ENCODE measurements at regions not wholly inside any gene's neighbourhood (a gene's known extent, or its start where the extent isn't known, plus 50 kb on each side); places are given as distances from the start of the nearest gene placed in this dataset.
"Not testable (repeated sequence)": the region's sequence is repeated elsewhere in the genome, so short reads cannot be mapped to it uniquely, and the experiment has no call there.

DNA sequence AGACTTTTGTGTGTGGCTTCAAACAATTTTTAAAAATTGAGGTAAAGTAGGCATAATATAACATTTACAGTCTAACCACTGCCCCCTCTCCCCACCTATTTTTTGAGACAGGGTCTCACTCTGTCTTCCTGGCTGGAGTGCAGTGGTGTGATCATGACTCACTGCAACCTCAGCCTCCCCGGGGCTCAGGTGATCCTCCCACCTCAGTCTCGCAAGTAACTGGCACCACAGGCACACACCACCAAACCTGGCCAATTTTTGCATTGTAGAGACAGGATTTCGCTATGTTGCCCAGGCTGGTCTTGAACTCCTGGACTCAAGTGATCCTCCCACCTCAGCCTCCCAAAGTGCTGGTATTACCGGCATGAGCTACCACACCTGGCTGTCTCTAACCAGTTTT lies 161.8 kb downstream of the GOSR1 start:
- DNase-seq (ENCODE audit: low spot score); H3K36me3 ChIP-seq (ENCODE audit: insufficient read depth, low read length); BruUV-seq (replicated peaks); H3K4me2 ChIP-seq (ENCODE audit: low read length); H3K79me2 ChIP-seq (ENCODE audit: insufficient read depth, low read depth, low read length); H3K4me1 ChIP-seq (ENCODE audit: insufficient read depth, low read length, poor library complexity, severe bottlenecking); H4K20me1 ChIP-seq (ENCODE audit: insufficient read depth, low read length); H3K9me3 ChIP-seq (ENCODE audit: low read length); CTCF ChIA-PET (ENCODE audit: unreplicated experiment); H3K4me3 ChIP-seq (ENCODE audit: low read depth, low read length, poor library complexity, severe bottlenecking); intact Hi-C loops (cut with micrococcal nuclease; ENCODE audit: unreplicated experiment); H3K9me2 ChIP-seq (ENCODE audit: insufficient read depth, low read length); H2AFZ ChIP-seq (ENCODE audit: low read length); POLR2A ChIA-PET; H3K27ac ChIP-seq (ENCODE audit: low read depth, low read length, poor library complexity, severe bottlenecking): not testable (repeated sequence)

DNA sequence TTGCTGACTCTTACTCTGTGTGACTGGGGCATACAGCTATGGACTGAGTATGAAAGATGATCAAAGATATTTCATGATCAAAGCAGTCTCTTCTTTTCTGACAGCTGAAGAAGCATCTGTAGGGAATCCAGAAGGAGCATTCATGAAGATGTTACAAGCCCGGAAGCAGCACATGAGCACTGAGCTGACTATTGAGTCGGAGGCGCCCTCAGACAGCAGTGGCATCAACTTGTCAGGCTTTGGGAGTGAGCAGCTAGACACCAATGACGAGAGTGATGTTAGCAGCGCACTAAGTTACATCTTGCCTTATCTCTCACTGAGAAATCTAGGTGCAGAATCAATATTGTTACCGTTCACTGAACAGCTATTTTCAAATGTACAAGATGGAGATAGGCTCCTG lies 154.4 kb downstream of the GOSR1 start:
- not testable (repeated sequence) for H4K20me1 ChIP-seq (ENCODE audit: insufficient read depth, low read length); H3K4me1 ChIP-seq (ENCODE audit: insufficient read depth, low read length, poor library complexity, severe bottlenecking); BruUV-seq (replicated peaks)

DNA sequence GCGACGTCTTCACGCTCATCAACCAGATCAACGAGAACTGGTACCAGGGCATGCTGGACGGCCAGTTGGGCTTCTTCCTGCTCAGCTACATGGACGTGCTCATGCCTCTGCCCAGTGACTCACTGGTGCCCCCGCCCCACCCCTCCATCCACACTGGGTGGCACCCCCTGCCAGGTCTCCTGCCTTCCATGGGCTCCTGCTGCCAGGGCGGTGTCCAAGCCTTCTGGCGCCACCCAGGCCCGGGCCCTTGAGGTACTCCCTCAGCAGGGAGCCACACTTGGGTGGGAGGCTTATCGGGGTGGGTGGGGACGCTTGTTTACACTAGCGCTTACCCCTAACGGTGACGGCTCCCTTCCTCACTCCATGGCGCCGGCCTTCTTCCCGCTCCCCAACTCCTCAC lies 148.2 kb downstream of the GOSR1 start:
- DNase-seq (ENCODE audit: low spot score); H3K4me2 ChIP-seq (ENCODE audit: low read length); H4K20me1 ChIP-seq (ENCODE audit: insufficient read depth, low read length); CTCF ChIA-PET (ENCODE audit: unreplicated experiment); BruUV-seq (replicated peaks); H2AFZ ChIP-seq (ENCODE audit: low read length); POLR2A ChIA-PET; H3K4me3 ChIP-seq (ENCODE audit: low read depth, low read length, poor library complexity, severe bottlenecking); H3K27ac ChIP-seq (ENCODE audit: low read depth, low read length, poor library complexity, severe bottlenecking); H3K9me2 ChIP-seq (ENCODE audit: insufficient read depth, low read length); H3K79me2 ChIP-seq (ENCODE audit: insufficient read depth, low read depth, low read length); H3K4me1 ChIP-seq (ENCODE audit: insufficient read depth, low read length, poor library complexity, severe bottlenecking); H3K36me3 ChIP-seq (ENCODE audit: insufficient read depth, low read length); H3K9me3 ChIP-seq (ENCODE audit: low read length); intact Hi-C loops (cut with micrococcal nuclease; ENCODE audit: unreplicated experiment): not testable (repeated sequence)

More for the DNA sequence above, 154.4 kb downstream of the GOSR1 start:
- H3K36me3 ChIP-seq (ENCODE audit: insufficient read depth, low read length); H3K27ac ChIP-seq (ENCODE audit: low read depth, low read length, poor library complexity, severe bottlenecking); POLR2A ChIA-PET; H3K9me2 ChIP-seq (ENCODE audit: insufficient read depth, low read length); H3K4me3 ChIP-seq (ENCODE audit: low read depth, low read length, poor library complexity, severe bottlenecking); DNase-seq (ENCODE audit: low spot score); intact Hi-C loops (cut with micrococcal nuclease; ENCODE audit: unreplicated experiment); H3K4me2 ChIP-seq (ENCODE audit: low read length); H3K9me3 ChIP-seq (ENCODE audit: low read length); H2AFZ ChIP-seq (ENCODE audit: low read length); CTCF ChIA-PET (ENCODE audit: unreplicated experiment); H3K79me2 ChIP-seq (ENCODE audit: insufficient read depth, low read depth, low read length): not testable (repeated sequence)

DNA sequence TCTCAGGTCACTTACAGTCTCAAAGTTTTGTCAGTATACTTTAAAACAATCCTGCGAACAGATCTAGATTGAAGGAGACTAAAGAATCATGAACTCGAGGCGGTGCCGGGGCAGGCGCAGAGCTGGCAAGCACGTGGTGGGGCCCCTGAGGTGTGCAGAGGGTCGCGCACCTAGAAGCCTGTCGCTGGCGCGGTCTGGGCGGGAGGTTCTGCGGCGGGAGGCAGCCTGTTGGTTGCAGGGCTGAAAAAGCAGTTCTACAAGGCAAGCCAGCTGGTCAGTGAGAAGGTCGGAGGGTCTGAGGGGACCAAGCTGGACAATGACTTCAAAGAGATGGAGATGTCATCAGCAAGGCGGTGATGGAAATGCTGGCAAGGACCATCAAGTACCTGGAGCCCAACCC lies 147.0 kb downstream of the GOSR1 start:
- H4K20me1 ChIP-seq (ENCODE audit: insufficient read depth, low read length); H3K27ac ChIP-seq (ENCODE audit: low read depth, low read length, poor library complexity, severe bottlenecking); H3K36me3 ChIP-seq (ENCODE audit: insufficient read depth, low read length); H3K9me3 ChIP-seq (ENCODE audit: low read length); H3K4me3 ChIP-seq (ENCODE audit: low read depth, low read length, poor library complexity, severe bottlenecking); BruUV-seq (replicated peaks); DNase-seq (ENCODE audit: low spot score); H2AFZ ChIP-seq (ENCODE audit: low read length); H3K4me2 ChIP-seq (ENCODE audit: low read length); H3K9me2 ChIP-seq (ENCODE audit: insufficient read depth, low read length); POLR2A ChIA-PET; H3K4me1 ChIP-seq (ENCODE audit: insufficient read depth, low read length, poor library complexity, severe bottlenecking); H3K79me2 ChIP-seq (ENCODE audit: insufficient read depth, low read depth, low read length); CTCF ChIA-PET (ENCODE audit: unreplicated experiment); intact Hi-C loops (cut with micrococcal nuclease; ENCODE audit: unreplicated experiment): not testable (repeated sequence)

DNA sequence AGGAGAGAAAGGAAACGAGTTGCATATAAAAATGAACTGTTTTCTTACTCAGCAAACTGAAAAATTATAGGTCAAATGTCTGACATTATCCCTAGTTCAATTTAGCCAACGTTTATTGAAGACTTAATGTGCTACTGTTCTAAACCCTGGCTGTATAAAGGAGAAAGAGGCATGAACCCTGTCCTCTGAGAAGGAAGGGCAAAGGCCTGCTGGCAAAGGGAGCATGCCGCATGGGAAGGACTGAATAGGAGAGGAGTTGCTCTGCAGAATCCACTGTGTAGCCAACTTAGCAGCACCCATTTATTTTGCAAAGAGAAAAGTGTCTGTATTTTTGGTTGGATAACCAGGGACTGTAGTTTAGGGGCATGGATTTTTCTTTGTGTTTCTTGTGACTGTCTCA lies 132.5 kb downstream of the GOSR1 start:
- H3K4me2 ChIP-seq (ENCODE audit: low read length); H2AFZ ChIP-seq (ENCODE audit: low read length); H3K36me3 ChIP-seq (ENCODE audit: insufficient read depth, low read length); H3K27ac ChIP-seq (ENCODE audit: low read depth, low read length, poor library complexity, severe bottlenecking); H4K20me1 ChIP-seq (ENCODE audit: insufficient read depth, low read length); H3K4me3 ChIP-seq (ENCODE audit: low read depth, low read length, poor library complexity, severe bottlenecking); BruUV-seq (replicated peaks); POLR2A ChIA-PET; H3K9me2 ChIP-seq (ENCODE audit: insufficient read depth, low read length); H3K9me3 ChIP-seq (ENCODE audit: low read length); H3K4me1 ChIP-seq (ENCODE audit: insufficient read depth, low read length, poor library complexity, severe bottlenecking); intact Hi-C loops (cut with micrococcal nuclease; ENCODE audit: unreplicated experiment); CTCF ChIA-PET (ENCODE audit: unreplicated experiment); DNase-seq (ENCODE audit: low spot score): not testable (repeated sequence)
- peaks cover 24% of the 10 kb centered on the region for H3K79me2 ChIP-seq (ENCODE audit: insufficient read depth, low read depth, low read length)
